Liver (tissue), 8 donors: ENCODE measurements at regions not wholly inside any gene's neighbourhood (a gene's known extent, or its start where the extent isn't known, plus 50 kb on each side); places are given as distances from the start of the nearest gene placed in this dataset.

Experiments used
- DNase-seq: peaks from one replicate; pipeline ENCODE4 v3.0.0-alpha.2; 2017; ENCODE audit warnings: low spot score
- H3K27ac ChIP-seq, 2 donors: one replicate each; pipeline ENCODE4 v1.7.0; 2013; ENCODE audit warnings: inconsistent platforms in 2 of 2, low read length in 2 of 2, control low read depth in 1 of 2, low read depth in 1 of 2, mild to moderate bottlenecking in 1 of 2
- H3K27me3 ChIP-seq, 4 donors: one replicate each; pipeline versions ENCODE4 v1.6.1 to v1.7.0; 2013; ENCODE audit warnings: low read length in 3 of 4, inconsistent platforms in 1 of 4, mild to moderate bottlenecking in 1 of 4, moderate library complexity in 1 of 4; ENCODE audit not compliant: control insufficient read depth in 4 of 4, insufficient read depth in 4 of 4
- H3K36me3 ChIP-seq, 4 donors: one replicate each; pipeline versions ENCODE4 v1.6.1 to v1.7.0; 2013; ENCODE audit warnings: low read length in 3 of 4, mild to moderate bottlenecking in 3 of 4, low read depth in 1 of 4, moderate library complexity in 1 of 4; ENCODE audit not compliant: control insufficient read depth in 4 of 4, insufficient read depth in 3 of 4
- H3K4me1 ChIP-seq, 4 donors: one replicate each; pipeline versions ENCODE4 v1.6.1 to v1.7.0; 2013; ENCODE audit warnings: low read length in 3 of 4, mild to moderate bottlenecking in 3 of 4, moderate library complexity in 1 of 4; ENCODE audit not compliant: control insufficient read depth in 4 of 4, insufficient read depth in 4 of 4
- H3K4me3 ChIP-seq, 3 donors: one replicate each; pipeline versions ENCODE4 v1.6.1 to v1.7.0; 2013; ENCODE audit warnings: low read length in 3 of 3, control low read depth in 1 of 3, low read depth in 1 of 3, mild to moderate bottlenecking in 1 of 3
- H3K9ac ChIP-seq, 2 donors: one replicate each; pipeline ENCODE4 v1.7.0; 2013; ENCODE audit warnings: low read length in 2 of 2, mild to moderate bottlenecking in 2 of 2, moderate library complexity in 2 of 2, control low read depth in 1 of 2, low read depth in 1 of 2
- H3K9me3 ChIP-seq, 4 donors: one replicate each; pipeline versions ENCODE4 v1.6.1 to v1.7.0; 2013; ENCODE audit warnings: low read length in 3 of 4; ENCODE audit not compliant: control insufficient read depth in 4 of 4
- ATF3 ChIP-seq: IDR thresholded peaks from 2 replicates; pipeline ENCODE4 v1.6.1; 2016; ENCODE audit warnings: antibody characterized with exemption
- CTCF ChIP-seq: fragments of 150-350 bp; IDR thresholded peaks from 2 replicates; pipeline ENCODE4 v1.5.1; 2017; ENCODE audit warnings: improper control_type of control experiment, low read depth, low read length; ENCODE audit not compliant: missing input control
- EGR1 ChIP-seq, 2 donors: IDR thresholded peaks; 2 replicates each; pipeline ENCODE4 v1.6.1; 2016 to 2018; ENCODE audit warnings: antibody characterized with exemption in 2 of 2, low read depth in 2 of 2
- FOXA1 ChIP-seq: IDR thresholded peaks from 2 replicates; pipeline ENCODE4 v1.6.1; 2016; ENCODE audit warnings: antibody characterized with exemption
- FOXA2 ChIP-seq: IDR thresholded peaks from 2 replicates; pipeline ENCODE4 v1.6.1; 2016; ENCODE audit warnings: antibody characterized with exemption
- GABPA ChIP-seq, 2 donors: IDR thresholded peaks in 1 of 2; conservative IDR thresholded peaks in 1 of 2; 2 replicates each; pipeline ENCODE4 v1.6.1; 2016; ENCODE audit warnings: antibody characterized with exemption in 2 of 2, mild to moderate bottlenecking in 1 of 2, moderate library complexity in 1 of 2
- HNF4G ChIP-seq: IDR thresholded peaks from 2 replicates; pipeline ENCODE4 v1.6.1; 2016; ENCODE audit warnings: antibody characterized with exemption
- JUND ChIP-seq, 2 donors: IDR thresholded peaks; 2 replicates each; pipeline ENCODE4 v1.6.1; 2016; ENCODE audit warnings: antibody characterized with exemption in 2 of 2
- MAX ChIP-seq: IDR thresholded peaks from 2 replicates; pipeline ENCODE4 v1.6.1; 2016; ENCODE audit warnings: antibody characterized with exemption
- NR2F2 ChIP-seq: IDR thresholded peaks from 2 replicates; pipeline ENCODE4 v1.6.1; 2016; ENCODE audit warnings: antibody characterized with exemption
- RAD21 ChIP-seq, 2 donors: IDR thresholded peaks; 2 replicates each; pipeline ENCODE4 v1.6.1; 2016; ENCODE audit warnings: antibody characterized with exemption in 2 of 2, mild to moderate bottlenecking in 2 of 2
- RXRA ChIP-seq, 2 donors: IDR thresholded peaks; 2 replicates each; pipeline ENCODE4 v1.6.1; 2017 to 2018; ENCODE audit warnings: antibody characterized with exemption in 2 of 2, mild to moderate bottlenecking in 1 of 2
- SP1 ChIP-seq: IDR thresholded peaks from 2 replicates; pipeline ENCODE4 v1.6.1; 2018; ENCODE audit warnings: antibody characterized with exemption, mild to moderate bottlenecking
- TAF1 ChIP-seq: conservative IDR thresholded peaks from 2 replicates; pipeline ENCODE4 v1.6.1; 2016; ENCODE audit warnings: antibody characterized with exemption, mild to moderate bottlenecking
- YY1 ChIP-seq: IDR thresholded peaks from 2 replicates; pipeline ENCODE4 v1.6.1; 2016; ENCODE audit warnings: antibody characterized with exemption, mild to moderate bottlenecking
- ZBTB33 ChIP-seq: IDR thresholded peaks from 2 replicates; pipeline ENCODE4 v1.6.1; 2016; ENCODE audit warnings: antibody characterized with exemption
- WGBS: extraction: QIAGEN DNeasy Blood & Tissue Kit; methylation state at CpG from one replicate; pipeline ENCODE4 v1.1.7; 2013; 5-methylcytosine and 5-hydroxymethylcytosine counted together
- donor health status: healthy.
- donor health status: healthy.
- donor health status: healthy.
- donor health status: healthy.
- donor health status: healthy.

GRCh38 chr17:14744761-14745473 is 444.0 kb downstream of the HS3ST3B1 start (continued):
- TF ChIP-seq ATF3: no peak
- TF ChIP-seq YY1: no peak
- TF ChIP-seq FOXA1: no peak
- TF ChIP-seq RXRA (IDR thresholded peaks at IDR 0.05): no peak
- no peak for TF ChIP-seq NR2F2
- no peak for TF ChIP-seq SP1
- TF ChIP-seq GABPA (IDR thresholded peaks at IDR 0.05 in 1 of 2, conservative IDR thresholded peaks at IDR 0.05 in 1 of 2): no peak
- TF ChIP-seq TAF1: no peak

- no peaks in the 10 kb centered on the region for H3K9me3 ChIP-seq
- no peak overlapping the region for H3K27ac ChIP-seq
- no peak for DNase-seq
- 93% methylated on average over 8 of the region's 8 CpGs for WGBS
- no peaks in the 10 kb centered on the region for H3K27me3 ChIP-seq
- no peak overlapping the region for H3K4me3 ChIP-seq
- peaks cover 3 to 18% (median 7%) of the 10 kb centered on the region in 4 donors for H3K4me1 ChIP-seq
- H3K36me3 ChIP-seq: no peaks in the 10 kb centered on the region
- TF ChIP-seq ATF3 (no peak), ZBTB33 (no peak), FOXA1 (no peak), SP1 (no peak), GABPA (IDR thresholded peaks at IDR 0.05 in 1 of 2, conservative IDR thresholded peaks at IDR 0.05 in 1 of 2) (no peak), YY1 (no peak), TAF1 (no peak), EGR1 (IDR thresholded peaks at IDR 0.05; ENCODE audit: low read depth in 2 of 2) (no peak), FOXA2 (no peak), RAD21 (IDR thresholded peaks at IDR 0.05) (no peak)
- no peak overlapping the region for H3K9ac ChIP-seq
Observed at GRCh38 chr17:14741491-14741890, 440.6 kb downstream of the HS3ST3B1 start.

GRCh38 chr17:14739656-14740431 is 439.0 kb downstream of the HS3ST3B1 start:
- Histone ChIP-seq H3K9ac (no peak overlapping the region), H3K9me3 (no peaks in the 10 kb centered on the region), H3K4me3 (no peak overlapping the region), H3K27me3 (no peaks in the 10 kb centered on the region), H3K4me1 (peaks cover 3 to 18% (median 7%) of the 10 kb centered on the region in 4 donors), H3K36me3 (no peaks in the 10 kb centered on the region), H3K27ac (peak overlapping the region in 1 of 2 donors; percentile 19)
- TF ChIP-seq RAD21 (IDR thresholded peaks at IDR 0.05) (no peak), MAX (no peak), YY1 (no peak), GABPA (IDR thresholded peaks at IDR 0.05 in 1 of 2, conservative IDR thresholded peaks at IDR 0.05 in 1 of 2) (no peak), ZBTB33 (no peak), FOXA1 (no peak), ATF3 (no peak), RXRA (IDR thresholded peaks at IDR 0.05) (no peak), FOXA2 (no peak), HNF4G (no peak), SP1 (no peak), TAF1 (no peak), CTCF (no peak), JUND (IDR thresholded peaks at IDR 0.05) (no peak)
- 74% methylated on average over 8 of the region's 8 CpGs for WGBS
- no peak for DNase-seq
